GM23248 (cell line): ENCODE measurements at regions not wholly inside any gene's neighbourhood (a gene's known extent, or its start where the extent isn't known, plus 50 kb on each side); places are given as distances from the start of the nearest gene placed in this dataset.
"Not testable (repeated sequence)": the region's sequence is repeated elsewhere in the genome, so short reads cannot be mapped to it uniquely, and the experiment has no call there.

Experiments
- EZH2 ChIP-seq: fragments of 200-600 bp; sonication (generic); IDR thresholded peaks from 2 replicates; pipeline ENCODE4 v1.6.1; 2018; ENCODE audit warnings: antibody characterized with exemption, mild to moderate bottlenecking; ENCODE audit not compliant: insufficient read depth, poor library complexity, severe bottlenecking
- EZH2phosphoT487 ChIP-seq: fragments of 200-600 bp; sonication (generic); IDR thresholded peaks from 2 replicates; pipeline ENCODE4 v1.6.1; 2018; ENCODE audit warnings: antibody characterized with exemption, moderate library complexity, mild to moderate bottlenecking, low read depth; ENCODE audit not compliant: insufficient read depth

DNA sequence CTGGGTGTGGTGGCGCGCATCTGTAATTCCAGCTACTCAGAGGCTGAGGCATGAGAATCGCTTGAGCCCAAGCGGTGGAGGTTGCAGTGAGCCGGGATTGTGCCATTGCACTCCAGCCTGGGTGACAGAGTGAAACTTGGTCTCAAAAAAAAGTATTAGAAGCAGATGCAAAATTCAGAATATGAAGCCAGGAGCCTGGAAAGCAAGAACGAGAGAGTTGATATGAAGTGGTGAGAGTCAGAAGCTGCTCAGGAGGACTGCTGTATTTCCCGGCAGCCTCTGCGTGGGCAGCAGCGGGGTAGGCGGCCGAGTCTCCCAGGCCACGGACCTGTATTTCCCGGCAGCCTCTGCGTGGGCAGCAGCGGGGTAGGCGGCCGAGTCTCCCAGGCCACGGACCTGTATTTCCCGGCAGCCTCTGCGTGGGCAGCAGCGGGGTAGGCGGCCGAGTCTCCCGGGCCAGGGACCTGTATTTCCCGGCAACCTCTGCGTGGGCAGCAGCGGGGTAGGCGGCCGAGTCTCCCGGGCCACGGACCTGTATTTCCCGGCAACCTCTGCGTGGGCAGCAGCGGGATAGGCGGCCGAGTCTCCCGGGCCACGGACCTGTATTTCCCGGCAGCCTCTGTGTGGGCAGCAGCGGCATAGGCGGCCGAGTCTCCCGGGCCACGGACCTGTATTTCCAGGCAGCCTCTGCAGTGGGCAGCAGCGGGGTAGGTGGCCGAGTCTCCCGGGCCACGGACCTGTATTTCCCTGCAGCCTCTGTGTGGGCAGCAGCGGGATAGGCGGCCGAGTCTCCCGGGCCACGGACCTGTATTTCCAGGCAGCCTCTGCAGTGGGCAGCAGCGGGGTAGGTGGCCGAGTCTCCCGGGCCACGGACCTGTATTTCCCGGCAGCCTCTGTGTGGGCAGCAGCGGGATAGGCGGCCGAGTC lies 145.2 kb upstream of the PITRM1 start:
- not testable (repeated sequence) for TF ChIP-seq EZH2, EZH2phosphoT487
